Renal cortical epithelial cell (primary cell): ENCODE measurements at regions not wholly inside any gene's neighbourhood (a gene's known extent, or its start where the extent isn't known, plus 50 kb on each side); places are given as distances from the start of the nearest gene placed in this dataset.

Source experiments
- DNase-seq: peaks from one replicate; pipeline ENCODE4 v3.0.0-alpha.2; 2011; ENCODE audit warnings: low read depth

GRCh38 chr18:79627750-79628294, 51.8 kb upstream of the CTDP1 start:
- DNase-seq = no peak

- no peak for DNase-seq
Measured at GRCh38 chr18:79628416-79629248, 51.0 kb upstream of the CTDP1 start.

DNA sequence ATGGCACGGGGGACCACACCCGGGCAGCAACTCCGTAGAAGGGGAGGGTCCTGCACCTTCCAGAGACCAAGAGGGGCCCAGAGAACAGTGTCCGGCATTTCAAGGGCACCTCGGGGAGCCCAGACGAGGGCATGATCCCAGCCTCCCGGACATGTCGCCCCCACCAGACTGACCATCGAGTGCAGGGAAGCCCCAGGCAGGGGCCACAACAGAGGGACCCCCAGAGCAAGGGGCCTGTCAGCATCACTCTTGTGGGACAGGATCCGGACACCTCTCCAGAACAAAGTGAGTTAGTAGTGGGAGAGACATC, 50.4 kb upstream of the CTDP1 start:
- no peak for DNase-seq

DNA sequence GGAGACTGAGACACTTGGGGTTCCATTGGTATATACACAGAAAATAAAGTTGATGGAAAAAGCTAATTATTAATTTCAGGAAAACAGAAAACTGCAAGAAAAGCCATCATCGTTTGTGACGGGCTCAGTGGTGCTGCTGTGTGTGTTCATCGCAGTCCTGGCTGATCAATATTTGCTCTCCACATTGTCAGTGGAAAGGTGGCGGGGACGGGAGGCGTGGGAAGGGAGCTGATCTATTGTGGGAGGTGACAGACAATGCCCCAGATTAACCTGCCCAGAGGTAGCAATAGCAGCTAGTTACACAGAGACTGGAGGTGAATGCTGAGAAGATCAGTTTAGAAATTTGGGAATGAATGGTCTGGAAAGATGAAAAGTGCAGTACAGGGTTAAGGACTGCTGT, 50.0 kb upstream of the CTDP1 start:
- DNase-seq = no peak
